Neural crest cell (in vitro differentiated cells): ENCODE measurements at regions not wholly inside any gene's neighbourhood (a gene's known extent, or its start where the extent isn't known, plus 50 kb on each side); places are given as distances from the start of the nearest gene placed in this dataset.

Source experiments
- DNase-seq: peaks from one replicate; pipeline ENCODE4 v3.0.0; 2021; ENCODE audit warnings: low read depth, mixed read lengths, low spot score
- H3K27ac Mint-ChIP-seq: one replicate; pipeline ENCODE4 v1.8.0; 2021; ENCODE audit warnings: mild to moderate bottlenecking, mixed read lengths; ENCODE audit not compliant: unreplicated experiment
- H3K27me3 Mint-ChIP-seq: 2 replicates; pipeline ENCODE4 v1.8.0; 2021; ENCODE audit warnings: low read depth, mild to moderate bottlenecking, mixed read lengths
- H3K36me3 Mint-ChIP-seq: 2 replicates; pipeline ENCODE4 v1.8.0; 2021; ENCODE audit warnings: low read depth, mild to moderate bottlenecking, mixed read lengths
- H3K4me1 Mint-ChIP-seq: 2 replicates; pipeline ENCODE4 v1.8.0; 2021; ENCODE audit warnings: mixed read lengths
- H3K4me3 Mint-ChIP-seq: one replicate; pipeline ENCODE4 v1.8.0; 2021; ENCODE audit warnings: mild to moderate bottlenecking, mixed read lengths
- H3K9me3 Mint-ChIP-seq: 2 replicates; pipeline ENCODE4 v1.8.0; 2021; ENCODE audit warnings: mixed read lengths
- CTCF ChIP-seq: fragments of 200-600 bp; sonication (generic); conservative IDR thresholded peaks from 2 replicates; pipeline ENCODE4 v1.5.0; 2021; ENCODE audit warnings: antibody characterized with exemption, mild to moderate bottlenecking

- H3K27ac Mint-ChIP-seq = no peak overlapping the region
- no peaks in the 10 kb centered on the region for H3K9me3 Mint-ChIP-seq
- H3K27me3 Mint-ChIP-seq = no peaks in the 10 kb centered on the region
- H3K4me1 Mint-ChIP-seq = no peaks in the 10 kb centered on the region
- H3K4me3 Mint-ChIP-seq = no peak overlapping the region
- no peak for TF ChIP-seq CTCF
- no peaks in the 10 kb centered on the region for H3K36me3 Mint-ChIP-seq
- DNase-seq = no peak
These were observed 144.0 kb upstream of the PLXNA2 start for GRCh38 chr1:208387908-208388811.

DNA sequence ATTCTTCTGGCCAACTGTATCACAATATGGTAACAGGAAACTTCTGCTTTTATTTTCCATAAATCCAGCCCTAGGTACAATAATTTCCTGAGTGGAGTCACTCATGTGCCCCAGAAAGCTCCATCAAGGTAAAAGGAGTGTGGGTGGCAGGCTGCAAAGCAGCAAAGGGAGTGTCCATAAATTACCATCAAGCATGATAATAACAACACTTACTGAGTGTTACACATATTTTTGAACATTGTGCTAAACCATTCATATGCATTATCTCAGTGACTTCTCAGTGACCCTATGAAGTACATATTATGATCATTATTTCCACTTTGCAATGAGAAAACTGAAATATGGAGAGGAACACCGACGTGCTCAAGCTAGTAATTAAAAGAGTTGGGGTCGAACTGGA is 149.2 kb upstream of the PLXNA2 start:
- no peaks in the 10 kb centered on the region for H3K27me3 Mint-ChIP-seq
- peaks cover 4% of the 10 kb centered on the region for H3K9me3 Mint-ChIP-seq
- H3K27ac Mint-ChIP-seq = no peak overlapping the region
- no peak for DNase-seq
- TF ChIP-seq CTCF = no peak
- H3K36me3 Mint-ChIP-seq = no peaks in the 10 kb centered on the region
- no peaks in the 10 kb centered on the region for H3K4me1 Mint-ChIP-seq
- H3K4me3 Mint-ChIP-seq = no peak overlapping the region

DNA sequence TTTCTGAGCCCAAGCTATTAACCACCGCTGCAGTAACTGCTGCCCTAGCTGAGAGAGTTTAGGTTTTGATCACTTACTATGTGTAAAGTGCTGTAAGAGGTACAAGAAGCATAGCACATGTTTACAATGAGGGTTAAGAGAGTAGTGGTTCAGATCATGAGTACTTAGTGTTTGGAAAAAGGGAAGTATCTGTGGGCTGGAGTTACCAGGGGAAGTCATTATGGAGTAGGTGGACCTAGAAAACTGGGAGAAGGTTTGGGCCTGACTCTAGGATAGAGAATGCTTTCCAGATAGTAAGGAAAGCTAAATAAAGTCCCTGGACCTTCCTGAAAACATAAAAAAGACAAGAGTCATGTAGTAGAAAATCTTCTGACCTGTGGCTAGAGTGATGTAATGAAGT is 149.6 kb upstream of the PLXNA2 start:
- TF ChIP-seq CTCF = no peak
- no peaks in the 10 kb centered on the region for H3K36me3 Mint-ChIP-seq
- no peak overlapping the region for H3K27ac Mint-ChIP-seq
- no peaks in the 10 kb centered on the region for H3K4me1 Mint-ChIP-seq
- DNase-seq = no peak
- peaks cover 4% of the 10 kb centered on the region for H3K9me3 Mint-ChIP-seq
- H3K4me3 Mint-ChIP-seq = no peak overlapping the region
- H3K27me3 Mint-ChIP-seq = no peaks in the 10 kb centered on the region

DNA sequence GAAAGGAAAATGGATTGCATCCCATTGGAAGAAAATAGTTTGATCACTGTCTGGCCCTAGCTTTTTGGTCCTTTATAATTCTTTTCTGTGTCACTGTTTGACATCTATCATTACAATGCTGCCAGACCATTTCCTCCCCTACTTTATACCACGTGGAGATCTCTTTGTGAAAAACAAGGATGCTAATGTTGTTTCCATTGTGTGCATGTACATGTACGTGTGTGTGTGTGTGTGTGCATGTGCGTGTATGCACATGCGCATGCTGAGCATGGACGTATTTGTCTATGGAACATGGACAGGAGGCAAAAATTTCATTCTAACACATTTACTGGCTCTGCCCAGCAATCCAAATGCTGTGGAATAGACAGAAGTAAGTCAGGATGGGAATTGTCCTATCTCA is 153.1 kb upstream of the PLXNA2 start:
- no peak for DNase-seq
- no peaks in the 10 kb centered on the region for H3K27me3 Mint-ChIP-seq
- no peaks in the 10 kb centered on the region for H3K36me3 Mint-ChIP-seq
- H3K4me3 Mint-ChIP-seq = no peak overlapping the region
- H3K4me1 Mint-ChIP-seq = no peaks in the 10 kb centered on the region
- TF ChIP-seq CTCF = no peak
- peaks cover 4% of the 10 kb centered on the region for H3K9me3 Mint-ChIP-seq
- H3K27ac Mint-ChIP-seq = no peak overlapping the region

DNA sequence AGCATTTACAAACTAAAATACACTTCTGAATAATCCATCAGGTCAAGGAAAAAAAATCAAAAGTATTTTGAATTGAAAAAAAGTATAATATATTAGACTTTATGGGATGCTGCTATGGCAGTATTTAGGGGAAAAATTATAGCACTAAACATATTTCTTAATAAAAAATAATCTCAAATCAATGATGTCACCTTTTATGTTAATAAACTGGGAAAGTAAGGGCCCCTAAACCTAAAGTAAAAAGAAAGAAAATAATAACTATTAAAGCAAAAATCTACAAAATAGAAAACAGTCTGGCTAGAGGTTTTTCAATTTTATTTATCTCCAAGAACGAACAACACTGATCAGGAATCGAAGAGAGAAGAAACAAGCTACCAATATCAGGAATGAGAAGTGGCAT is 160.8 kb upstream of the PLXNA2 start:
- Mint-ChIP-seq H3K9me3 (no peaks in the 10 kb centered on the region), H3K4me1 (no peaks in the 10 kb centered on the region), H3K27me3 (no peaks in the 10 kb centered on the region), H3K36me3 (no peaks in the 10 kb centered on the region), H3K4me3 (no peak overlapping the region), H3K27ac (no peak overlapping the region)
- TF ChIP-seq CTCF = no peak
- DNase-seq = no peak
